ENCODE measurements at regions not wholly inside any gene's neighbourhood (a gene's known extent, or its start where the extent isn't known, plus 50 kb on each side); places are given as distances from the start of the nearest gene placed in this dataset.

- no peak for TF ChIP-seq CTCF (IDR thresholded peaks at IDR 0.05 in 8 of 11, conservative IDR thresholded peaks at IDR 0.05 in 3 of 11)
- no peak for TF ChIP-seq POLR2A (IDR thresholded peaks at IDR 0.05)
- TF ChIP-seq POLR2AphosphoS5 (IDR thresholded peaks at IDR 0.05) = no peak
These were observed 127.4 kb upstream of the ATP2B1 start for GRCh38 chr12:89836026-89836425.

Measured in spleen (tissue), 7 donors.